WTC11 (cell line): ENCODE measurements at regions not wholly inside any gene's neighbourhood (a gene's known extent, or its start where the extent isn't known, plus 50 kb on each side); places are given as distances from the start of the nearest gene placed in this dataset.

ENCODE experiments used
- ATF1 ChIP-seq: sonication (generic); formaldehyde crosslinking; IDR thresholded peaks from 2 replicates; pipeline ENCODE4 v1.8.1; 2023; ENCODE audit warnings: mild to moderate bottlenecking, moderate library complexity, missing genetic modification reagents
- ETV6 ChIP-seq: sonication (generic); formaldehyde crosslinking; IDR thresholded peaks from 2 replicates; pipeline ENCODE4 v1.8.1; 2022; ENCODE audit warnings: mild to moderate bottlenecking, missing genetic modification reagents
- GABPB1 ChIP-seq: sonication (generic); formaldehyde crosslinking; IDR thresholded peaks from 2 replicates; pipeline ENCODE4 v1.8.1; 2023; ENCODE audit warnings: mild to moderate bottlenecking, missing genetic modification reagents
- GTF2I ChIP-seq: fragments of 250-450 bp; sonication (Bioruptor Pico); conservative IDR thresholded peaks from 2 replicates; pipeline ENCODE4 v1.4.0; 2021; ENCODE audit warnings: mild to moderate bottlenecking
- JUN ChIP-seq: sonication (generic); formaldehyde crosslinking; IDR thresholded peaks from 2 replicates; pipeline ENCODE4 v1.8.0; 2023; ENCODE audit warnings: mild to moderate bottlenecking, missing genetic modification reagents
- RELA ChIP-seq: sonication (generic); formaldehyde crosslinking; IDR thresholded peaks from 2 replicates; pipeline ENCODE4 v1.8.1; 2022; ENCODE audit warnings: missing genetic modification reagents, mild to moderate bottlenecking, borderline replicate concordance
- ZNF121 ChIP-seq: sonication (generic); formaldehyde crosslinking; IDR thresholded peaks from 2 replicates; pipeline ENCODE4 v1.8.0; 2023; ENCODE audit warnings: missing genetic modification reagents
- TF ChIP-seq, protein P1 (sequence below): fragments of 250-450 bp; sonication (Bioruptor Pico); IDR thresholded peaks from 2 replicates; pipeline ENCODE4 v1.8.0; 2021; ENCODE audit warnings: mild to moderate bottlenecking
- TF ChIP-seq, protein P2 (sequence below): fragments of 200-600 bp; IDR thresholded peaks from 2 replicates; pipeline ENCODE4 v1.8.0; 2022; ENCODE audit warnings: antibody characterized with exemption
- TF ChIP-seq, protein P3 (sequence below): sonication (generic); formaldehyde crosslinking; IDR thresholded peaks from 2 replicates; pipeline ENCODE4 v1.8.0; 2022; ENCODE audit warnings: mild to moderate bottlenecking, missing genetic modification reagents
- TF ChIP-seq, protein P4 (sequence below): sonication (generic); formaldehyde crosslinking; IDR thresholded peaks from 2 replicates; pipeline ENCODE4 v1.8.1; 2022; ENCODE audit warnings: low read depth, missing genetic modification reagents, borderline replicate concordance
- TF ChIP-seq, protein P5 (sequence below): sonication (generic); formaldehyde crosslinking; IDR thresholded peaks from 2 replicates; pipeline ENCODE4 v1.8.1; 2023; ENCODE audit warnings: mild to moderate bottlenecking, missing genetic modification reagents

DNA sequence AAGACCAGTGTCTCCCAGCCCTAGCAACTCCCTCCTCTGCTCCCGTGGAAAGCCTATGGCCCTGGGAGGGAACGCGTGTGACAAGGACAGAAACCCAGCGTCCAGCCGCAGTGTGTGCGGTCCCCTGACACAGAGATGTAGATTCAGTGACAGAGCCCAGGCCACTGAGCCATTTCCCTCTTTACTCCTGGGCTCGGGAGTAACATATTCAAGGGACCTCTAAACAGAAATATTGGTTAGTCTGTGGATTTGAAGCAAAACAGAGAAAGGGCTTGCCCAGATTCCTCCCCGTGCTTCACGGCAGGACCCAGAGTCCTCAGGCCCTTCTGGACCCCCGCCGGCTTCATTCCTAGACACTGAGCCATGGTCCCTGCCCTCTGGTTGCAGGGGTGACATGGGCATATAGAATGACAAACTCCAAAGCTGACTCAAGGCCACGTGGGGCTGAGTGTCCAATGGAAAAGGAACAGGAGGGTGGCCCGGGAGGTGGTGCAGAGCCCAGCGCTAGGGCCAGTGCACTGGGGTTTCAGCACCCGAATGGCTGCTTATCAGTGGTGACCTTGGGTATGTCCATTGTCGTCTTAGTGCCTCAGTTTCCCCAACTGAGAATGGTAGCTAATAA is 248.2 kb downstream of the QKI start:
- no peak for TF ChIP-seq GABPB1 (CRISPR knock-in tag)
- TF ChIP-seq, protein P1, sequence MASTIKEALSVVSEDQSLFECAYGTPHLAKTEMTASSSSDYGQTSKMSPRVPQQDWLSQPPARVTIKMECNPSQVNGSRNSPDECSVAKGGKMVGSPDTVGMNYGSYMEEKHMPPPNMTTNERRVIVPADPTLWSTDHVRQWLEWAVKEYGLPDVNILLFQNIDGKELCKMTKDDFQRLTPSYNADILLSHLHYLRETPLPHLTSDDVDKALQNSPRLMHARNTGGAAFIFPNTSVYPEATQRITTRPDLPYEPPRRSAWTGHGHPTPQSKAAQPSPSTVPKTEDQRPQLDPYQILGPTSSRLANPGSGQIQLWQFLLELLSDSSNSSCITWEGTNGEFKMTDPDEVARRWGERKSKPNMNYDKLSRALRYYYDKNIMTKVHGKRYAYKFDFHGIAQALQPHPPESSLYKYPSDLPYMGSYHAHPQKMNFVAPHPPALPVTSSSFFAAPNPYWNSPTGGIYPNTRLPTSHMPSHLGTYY (CRISPR knock-in tag), result no peak
- no peak for TF ChIP-seq RELA (CRISPR knock-in tag)
- TF ChIP-seq ZNF121 (CRISPR knock-in tag), result no peak
- TF ChIP-seq, protein P2, sequence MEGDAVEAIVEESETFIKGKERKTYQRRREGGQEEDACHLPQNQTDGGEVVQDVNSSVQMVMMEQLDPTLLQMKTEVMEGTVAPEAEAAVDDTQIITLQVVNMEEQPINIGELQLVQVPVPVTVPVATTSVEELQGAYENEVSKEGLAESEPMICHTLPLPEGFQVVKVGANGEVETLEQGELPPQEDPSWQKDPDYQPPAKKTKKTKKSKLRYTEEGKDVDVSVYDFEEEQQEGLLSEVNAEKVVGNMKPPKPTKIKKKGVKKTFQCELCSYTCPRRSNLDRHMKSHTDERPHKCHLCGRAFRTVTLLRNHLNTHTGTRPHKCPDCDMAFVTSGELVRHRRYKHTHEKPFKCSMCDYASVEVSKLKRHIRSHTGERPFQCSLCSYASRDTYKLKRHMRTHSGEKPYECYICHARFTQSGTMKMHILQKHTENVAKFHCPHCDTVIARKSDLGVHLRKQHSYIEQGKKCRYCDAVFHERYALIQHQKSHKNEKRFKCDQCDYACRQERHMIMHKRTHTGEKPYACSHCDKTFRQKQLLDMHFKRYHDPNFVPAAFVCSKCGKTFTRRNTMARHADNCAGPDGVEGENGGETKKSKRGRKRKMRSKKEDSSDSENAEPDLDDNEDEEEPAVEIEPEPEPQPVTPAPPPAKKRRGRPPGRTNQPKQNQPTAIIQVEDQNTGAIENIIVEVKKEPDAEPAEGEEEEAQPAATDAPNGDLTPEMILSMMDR, result no peak
- TF ChIP-seq ATF1 (CRISPR knock-in tag), result no peak
- TF ChIP-seq, protein P3, sequence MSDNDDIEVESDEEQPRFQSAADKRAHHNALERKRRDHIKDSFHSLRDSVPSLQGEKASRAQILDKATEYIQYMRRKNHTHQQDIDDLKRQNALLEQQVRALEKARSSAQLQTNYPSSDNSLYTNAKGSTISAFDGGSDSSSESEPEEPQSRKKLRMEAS (CRISPR knock-in tag), result no peak
- no peak for TF ChIP-seq GTF2I (CRISPR knock-in tag)
- TF ChIP-seq, protein P4, sequence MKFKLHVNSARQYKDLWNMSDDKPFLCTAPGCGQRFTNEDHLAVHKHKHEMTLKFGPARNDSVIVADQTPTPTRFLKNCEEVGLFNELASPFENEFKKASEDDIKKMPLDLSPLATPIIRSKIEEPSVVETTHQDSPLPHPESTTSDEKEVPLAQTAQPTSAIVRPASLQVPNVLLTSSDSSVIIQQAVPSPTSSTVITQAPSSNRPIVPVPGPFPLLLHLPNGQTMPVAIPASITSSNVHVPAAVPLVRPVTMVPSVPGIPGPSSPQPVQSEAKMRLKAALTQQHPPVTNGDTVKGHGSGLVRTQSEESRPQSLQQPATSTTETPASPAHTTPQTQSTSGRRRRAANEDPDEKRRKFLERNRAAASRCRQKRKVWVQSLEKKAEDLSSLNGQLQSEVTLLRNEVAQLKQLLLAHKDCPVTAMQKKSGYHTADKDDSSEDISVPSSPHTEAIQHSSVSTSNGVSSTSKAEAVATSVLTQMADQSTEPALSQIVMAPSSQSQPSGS, result no peak
- TF ChIP-seq JUN (CRISPR knock-in tag), result no peak
- TF ChIP-seq, protein P5, sequence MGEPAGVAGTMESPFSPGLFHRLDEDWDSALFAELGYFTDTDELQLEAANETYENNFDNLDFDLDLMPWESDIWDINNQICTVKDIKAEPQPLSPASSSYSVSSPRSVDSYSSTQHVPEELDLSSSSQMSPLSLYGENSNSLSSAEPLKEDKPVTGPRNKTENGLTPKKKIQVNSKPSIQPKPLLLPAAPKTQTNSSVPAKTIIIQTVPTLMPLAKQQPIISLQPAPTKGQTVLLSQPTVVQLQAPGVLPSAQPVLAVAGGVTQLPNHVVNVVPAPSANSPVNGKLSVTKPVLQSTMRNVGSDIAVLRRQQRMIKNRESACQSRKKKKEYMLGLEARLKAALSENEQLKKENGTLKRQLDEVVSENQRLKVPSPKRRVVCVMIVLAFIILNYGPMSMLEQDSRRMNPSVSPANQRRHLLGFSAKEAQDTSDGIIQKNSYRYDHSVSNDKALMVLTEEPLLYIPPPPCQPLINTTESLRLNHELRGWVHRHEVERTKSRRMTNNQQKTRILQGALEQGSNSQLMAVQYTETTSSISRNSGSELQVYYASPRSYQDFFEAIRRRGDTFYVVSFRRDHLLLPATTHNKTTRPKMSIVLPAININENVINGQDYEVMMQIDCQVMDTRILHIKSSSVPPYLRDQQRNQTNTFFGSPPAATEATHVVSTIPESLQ (CRISPR knock-in tag), result no peak
- TF ChIP-seq ETV6 (CRISPR knock-in tag), result no peak
